SK-N-SH (cell line): ENCODE measurements at regions not wholly inside any gene's neighbourhood (a gene's known extent, or its start where the extent isn't known, plus 50 kb on each side); places are given as distances from the start of the nearest gene placed in this dataset.

Experiments used
- CTCF ChIA-PET: fragments of 300-600, 350-600 bp; formaldehyde crosslinking; extraction: SDS; loops from one replicate; lab custom pipeline; 2021; lab: Yijun Ruan, JAX
- POLR2A ChIA-PET: fragments of 350-600 bp; sonication (Branson Sonifier 250); formaldehyde crosslinking; extraction: SDS; loops from one replicate; lab custom pipeline; 2020; ENCODE audit warnings: antibody characterized with exemption, inconsistent platforms; lab: Yijun Ruan, JAX
- DNase-seq: peaks from one replicate; pipeline ENCODE4 v3.0.0; 2012
- H2AFZ ChIP-seq: fragments of 200-600 bp; sonication (generic); 2 replicates; pipeline ENCODE4 v1.8.1; 2016; ENCODE audit warnings: antibody characterized with exemption, mild to moderate bottlenecking, low read depth
- H3F3A ChIP-seq: fragments of 200-600 bp; sonication (generic); replicated peaks from 2 replicates; pipeline ENCODE3; 2016; ENCODE audit warnings: antibody characterized with exemption, mild to moderate bottlenecking; ENCODE audit not compliant: insufficient read depth
- H3K27ac ChIP-seq, 2 experiments: fragments of 200-500 bp in 1 of 2; fragments of 200-600 bp in 1 of 2; sonication (Bioruptor generic) in 1 of 2; sonication (generic), shearing (Covaris generic) in 1 of 2; 2 replicates each; pipeline versions ENCODE4 v1.5.1 to v1.6.1; 2014 to 2016; ENCODE audit warnings: low read depth in 2 of 2, inconsistent platforms in 1 of 2, low read length in 1 of 2, mild to moderate bottlenecking in 1 of 2, mixed read lengths in 1 of 2
- H3K27me3 ChIP-seq: fragments of 200-600 bp; sonication (generic), shearing (Covaris generic); 2 replicates; pipeline ENCODE4 v1.6.1; 2016; ENCODE audit warnings: mixed run types; ENCODE audit not compliant: insufficient read depth
- H3K36me3 ChIP-seq, 2 experiments: fragments of 200-500 bp in 1 of 2; fragments of 200-600 bp in 1 of 2; sonication (Bioruptor generic) in 1 of 2; sonication (generic) in 1 of 2; replicated peaks in 1 of 2; 2 replicates each; pipeline versions ENCODE3 to v1.5.1; 2014 to 2016; ENCODE audit warnings: low read length in 1 of 2, mild to moderate bottlenecking in 1 of 2; ENCODE audit not compliant: insufficient read depth in 2 of 2, control insufficient read depth in 1 of 2
- H3K4me1 ChIP-seq, 2 experiments: fragments of 200-500 bp in 1 of 2; fragments of 200-600 bp in 1 of 2; sonication (Bioruptor generic) in 1 of 2; sonication (generic), shearing (Covaris generic) in 1 of 2; 2 replicates each; pipeline versions ENCODE4 v1.5.1 to v1.6.1; 2014 to 2016; ENCODE audit warnings: low read depth in 1 of 2, low read length in 1 of 2, mixed run types in 1 of 2; ENCODE audit not compliant: insufficient read depth in 2 of 2, control insufficient read depth in 1 of 2
- H3K4me2 ChIP-seq: fragments of 200-600 bp; sonication (generic), shearing (Covaris generic); 2 replicates; pipeline ENCODE4 v1.6.1; 2017; ENCODE audit warnings: mixed run types
- H3K4me3 ChIP-seq, 2 experiments: fragments of 200-500 bp in 1 of 2; fragments of 200-600 bp in 1 of 2; sonication (Bioruptor generic) in 1 of 2; sonication (generic), shearing (Covaris generic) in 1 of 2; 2 replicates each; pipeline versions ENCODE4 v1.5.1 to v1.8.1; 2014 to 2016; ENCODE audit warnings: low read depth in 2 of 2, inconsistent platforms in 1 of 2, low read length in 1 of 2, mild to moderate bottlenecking in 1 of 2, mixed read lengths in 1 of 2, moderate library complexity in 1 of 2
- H3K79me2 ChIP-seq: fragments of 200-600 bp; sonication (generic); 2 replicates; pipeline ENCODE4 v1.8.1; 2017; ENCODE audit warnings: mild to moderate bottlenecking; ENCODE audit not compliant: insufficient read depth
- H3K9ac ChIP-seq: fragments of 200-600 bp; sonication (generic); 2 replicates; pipeline ENCODE4 v1.6.1; 2017; ENCODE audit warnings: mixed run types
- H3K9me2 ChIP-seq: fragments of 200-600 bp; sonication (generic); 2 replicates; pipeline ENCODE4 v1.6.1; 2017; ENCODE audit warnings: mixed run types
- H3K9me3 ChIP-seq: fragments of 200-600 bp; sonication (generic); 2 replicates; pipeline ENCODE4 v1.6.1; 2017; ENCODE audit warnings: mixed run types, mild to moderate bottlenecking, moderate library complexity
- H4K20me1 ChIP-seq: fragments of 200-600 bp; sonication (generic); 2 replicates; pipeline ENCODE4 v1.6.1; 2017; ENCODE audit warnings: mild to moderate bottlenecking, mixed run types; ENCODE audit not compliant: insufficient read depth
- CTCF ChIP-seq: fragments of 200-600 bp; sonication (generic); IDR thresholded peaks from 2 replicates; pipeline ENCODE4 v1.6.1; 2017; ENCODE audit warnings: antibody characterized with exemption, mild to moderate bottlenecking, moderate library complexity
- EP300 ChIP-seq, 2 experiments: IDR thresholded peaks; 2 replicates each; pipeline versions ENCODE4 v1.4.0 to v1.6.1; 2012; ENCODE audit warnings: borderline replicate concordance in 1 of 2, low read depth in 1 of 2, low read length in 1 of 2
- EZH2phosphoT487 ChIP-seq: fragments of 200-600 bp; sonication (generic); IDR thresholded peaks from 2 replicates; pipeline ENCODE4 v1.6.1; 2017; ENCODE audit warnings: low read depth, mixed run types, mild to moderate bottlenecking, antibody characterized with exemption, moderate library complexity, borderline replicate concordance
- FOSL2 ChIP-seq: IDR thresholded peaks from 2 replicates; pipeline ENCODE4 v1.4.0; 2012; ENCODE audit warnings: low read depth, mild to moderate bottlenecking, moderate library complexity, borderline replicate concordance
- FOXJ3 ChIP-seq: sonication (generic); formaldehyde crosslinking; IDR thresholded peaks from 2 replicates; pipeline ENCODE4 v1.5.1; 2020; ENCODE audit warnings: mild to moderate bottlenecking, missing genetic modification reagents
- GATA2 ChIP-seq: sonication (generic); formaldehyde crosslinking; IDR thresholded peaks from 2 replicates; pipeline ENCODE4 v1.5.0; 2020; ENCODE audit warnings: mild to moderate bottlenecking, missing genetic modification reagents
- IRF3 ChIP-seq: fragments of 150-350 bp; IDR thresholded peaks from 2 replicates; pipeline ENCODE4 v1.6.1; 2016; ENCODE audit warnings: mild to moderate bottlenecking, low read depth, low read length
- MAX ChIP-seq: IDR thresholded peaks from 2 replicates; pipeline ENCODE4 v1.4.0; 2012; ENCODE audit warnings: low read depth
- NFIC ChIP-seq: IDR thresholded peaks from 2 replicates; pipeline ENCODE4 v1.4.0; 2012; ENCODE audit warnings: borderline replicate concordance
- POLR2AphosphoS5 ChIP-seq: IDR thresholded peaks from 2 replicates; pipeline ENCODE4 v1.6.1; 2012; ENCODE audit warnings: low read depth, low read length
- RAD21 ChIP-seq: IDR thresholded peaks from 2 replicates; pipeline ENCODE4 v1.6.1; 2012; ENCODE audit warnings: mild to moderate bottlenecking, low read length
- RCOR1 ChIP-seq: fragments of 150-350 bp; IDR thresholded peaks from 2 replicates; pipeline ENCODE4 v1.6.1; 2017; ENCODE audit warnings: antibody characterized with exemption, low read length
- RXRA ChIP-seq: IDR thresholded peaks from 2 replicates; pipeline ENCODE4 v1.4.0; 2012; ENCODE audit warnings: low read depth, mild to moderate bottlenecking, borderline replicate concordance
- SMC3 ChIP-seq: IDR thresholded peaks from 2 replicates; pipeline ENCODE4 v1.6.1; 2012; ENCODE audit warnings: low read depth, low read length, improper control_type of control experiment
- TAF1 ChIP-seq: IDR thresholded peaks from 2 replicates; pipeline ENCODE4 v1.6.1; 2012; ENCODE audit warnings: low read depth, mild to moderate bottlenecking, low read length, moderate library complexity, borderline replicate concordance
- TCF12 ChIP-seq: IDR thresholded peaks from 2 replicates; pipeline ENCODE4 v1.4.0; 2012
- TEAD4 ChIP-seq: IDR thresholded peaks from 2 replicates; pipeline ENCODE4 v1.4.0; 2012; ENCODE audit warnings: mild to moderate bottlenecking, borderline replicate concordance; ENCODE audit not compliant: insufficient read depth
- USF1 ChIP-seq: IDR thresholded peaks from 2 replicates; pipeline ENCODE4 v1.4.0; 2012; ENCODE audit warnings: low read depth, borderline replicate concordance
- USF2 ChIP-seq: fragments of 150-350 bp; IDR thresholded peaks from 2 replicates; pipeline ENCODE4 v1.6.1; 2017; ENCODE audit warnings: antibody characterized with exemption, low read length, low read depth, borderline replicate concordance
- YY1 ChIP-seq: IDR thresholded peaks from 2 replicates; pipeline ENCODE4 v1.4.0; 2012; ENCODE audit warnings: low read depth, mild to moderate bottlenecking
- WGBS: methylation state at CpG from one replicate; pipeline ENCODE4 v1.1.6; 2017; ENCODE audit warnings: low lambda C conversion rate; 5-methylcytosine and 5-hydroxymethylcytosine counted together

GRCh38 chr5:118678746-118679145 is 309.6 kb downstream of the DTWD2 start:
- TF ChIP-seq TEAD4 (no peak), FOSL2 (no peak), MAX (no peak), YY1 (no peak), IRF3 (no peak), RCOR1 (no peak), POLR2AphosphoS5 (no peak), CTCF (no peak), SMC3 (no peak), GATA2 (CRISPR knock-in tag) (no peak), NFIC (no peak), FOXJ3 (CRISPR knock-in tag) (no peak), EZH2phosphoT487 (no peak), TCF12 (no peak), USF1 (no peak), USF2 (no peak), RXRA (no peak), EP300 (IDR thresholded peaks at IDR 0.05; ENCODE audit: borderline replicate concordance in 1 of 2, low read depth in 1 of 2, low read length in 1 of 2) (no peak), RAD21 (no peak), TAF1 (no peak)
- TF ChIP-seq, all 33 proteins: peak for 0
- CTCF ChIA-PET, result no interaction called here
- Histone ChIP-seq H3K4me2 (no peak overlapping the region), H3K27ac (no peak overlapping the region), H3K79me2 (no peaks in the 10 kb centered on the region), H2AFZ (no peak overlapping the region), H3K9me2 (no peaks in the 10 kb centered on the region), H3K27me3 (no peaks in the 10 kb centered on the region), H3K9ac (no peak overlapping the region), H3F3A (no peaks in the 10 kb centered on the region), H4K20me1 (no peaks in the 10 kb centered on the region), H3K9me3 (peaks cover 3% of the 10 kb centered on the region; the same call in 1 of the 2 replicates), H3K36me3 (no peaks in the 10 kb centered on the region), H3K4me1 (no peaks in the 10 kb centered on the region), H3K4me3 (no peak overlapping the region)
- WGBS, result 10% methylated on average over 3 of the region's 3 CpGs
- POLR2A ChIA-PET, result no interaction called here
- DNase-seq, result no peak
